NB4 (cell line): ENCODE measurements at regions not wholly inside any gene's neighbourhood (a gene's known extent, or its start where the extent isn't known, plus 50 kb on each side); places are given as distances from the start of the nearest gene placed in this dataset.

Experiments
- MYC ChIP-seq: IDR thresholded peaks from 2 replicates; pipeline ENCODE4 v1.6.1; 2011; ENCODE audit warnings: low read depth, low read length
- POLR2A ChIP-seq: IDR thresholded peaks from 2 replicates; pipeline ENCODE4 v1.6.1; 2011; ENCODE audit warnings: mild to moderate bottlenecking; ENCODE audit not compliant: insufficient read length; ENCODE audit errors: extremely low read depth
- TF ChIP-seq, protein P1 (sequence below): IDR thresholded peaks from one replicate; pipeline ENCODE4 v1.5.1; 2012; ENCODE audit warnings: low read depth, low read length
- TF ChIP-seq, protein P2 (sequence below): IDR thresholded peaks from 2 replicates; pipeline ENCODE4 v1.6.1; 2011; ENCODE audit warnings: low read depth, low read length

DNA sequence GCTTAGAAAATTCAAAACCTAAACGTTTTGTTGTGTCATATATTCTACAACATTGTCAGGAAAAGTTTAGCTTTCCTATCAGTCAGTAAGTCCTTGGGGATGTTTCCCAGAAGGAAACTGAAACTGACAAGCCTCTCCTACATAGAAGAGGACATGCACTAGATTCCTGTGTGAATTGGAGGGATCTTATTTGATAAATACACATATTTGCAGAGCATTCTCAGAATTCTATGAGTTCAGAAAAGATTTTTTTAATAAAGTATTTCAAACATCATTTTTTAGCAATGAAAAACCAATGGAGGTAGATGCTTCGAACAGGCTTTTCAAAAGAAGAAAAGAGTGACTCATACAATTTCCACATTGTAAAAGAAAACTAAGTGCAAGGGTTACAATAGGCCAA is 1706.7 kb downstream of the SUCLG1 start:
- TF ChIP-seq POLR2A, result no peak
- TF ChIP-seq, protein P1, sequence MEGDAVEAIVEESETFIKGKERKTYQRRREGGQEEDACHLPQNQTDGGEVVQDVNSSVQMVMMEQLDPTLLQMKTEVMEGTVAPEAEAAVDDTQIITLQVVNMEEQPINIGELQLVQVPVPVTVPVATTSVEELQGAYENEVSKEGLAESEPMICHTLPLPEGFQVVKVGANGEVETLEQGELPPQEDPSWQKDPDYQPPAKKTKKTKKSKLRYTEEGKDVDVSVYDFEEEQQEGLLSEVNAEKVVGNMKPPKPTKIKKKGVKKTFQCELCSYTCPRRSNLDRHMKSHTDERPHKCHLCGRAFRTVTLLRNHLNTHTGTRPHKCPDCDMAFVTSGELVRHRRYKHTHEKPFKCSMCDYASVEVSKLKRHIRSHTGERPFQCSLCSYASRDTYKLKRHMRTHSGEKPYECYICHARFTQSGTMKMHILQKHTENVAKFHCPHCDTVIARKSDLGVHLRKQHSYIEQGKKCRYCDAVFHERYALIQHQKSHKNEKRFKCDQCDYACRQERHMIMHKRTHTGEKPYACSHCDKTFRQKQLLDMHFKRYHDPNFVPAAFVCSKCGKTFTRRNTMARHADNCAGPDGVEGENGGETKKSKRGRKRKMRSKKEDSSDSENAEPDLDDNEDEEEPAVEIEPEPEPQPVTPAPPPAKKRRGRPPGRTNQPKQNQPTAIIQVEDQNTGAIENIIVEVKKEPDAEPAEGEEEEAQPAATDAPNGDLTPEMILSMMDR, result no peak
- no peak for TF ChIP-seq MYC
- TF ChIP-seq, protein P2, sequence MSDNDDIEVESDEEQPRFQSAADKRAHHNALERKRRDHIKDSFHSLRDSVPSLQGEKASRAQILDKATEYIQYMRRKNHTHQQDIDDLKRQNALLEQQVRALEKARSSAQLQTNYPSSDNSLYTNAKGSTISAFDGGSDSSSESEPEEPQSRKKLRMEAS, result no peak
